ENCODE measurements at regions not wholly inside any gene's neighbourhood (a gene's known extent, or its start where the extent isn't known, plus 50 kb on each side); places are given as distances from the start of the nearest gene placed in this dataset.

DNA sequence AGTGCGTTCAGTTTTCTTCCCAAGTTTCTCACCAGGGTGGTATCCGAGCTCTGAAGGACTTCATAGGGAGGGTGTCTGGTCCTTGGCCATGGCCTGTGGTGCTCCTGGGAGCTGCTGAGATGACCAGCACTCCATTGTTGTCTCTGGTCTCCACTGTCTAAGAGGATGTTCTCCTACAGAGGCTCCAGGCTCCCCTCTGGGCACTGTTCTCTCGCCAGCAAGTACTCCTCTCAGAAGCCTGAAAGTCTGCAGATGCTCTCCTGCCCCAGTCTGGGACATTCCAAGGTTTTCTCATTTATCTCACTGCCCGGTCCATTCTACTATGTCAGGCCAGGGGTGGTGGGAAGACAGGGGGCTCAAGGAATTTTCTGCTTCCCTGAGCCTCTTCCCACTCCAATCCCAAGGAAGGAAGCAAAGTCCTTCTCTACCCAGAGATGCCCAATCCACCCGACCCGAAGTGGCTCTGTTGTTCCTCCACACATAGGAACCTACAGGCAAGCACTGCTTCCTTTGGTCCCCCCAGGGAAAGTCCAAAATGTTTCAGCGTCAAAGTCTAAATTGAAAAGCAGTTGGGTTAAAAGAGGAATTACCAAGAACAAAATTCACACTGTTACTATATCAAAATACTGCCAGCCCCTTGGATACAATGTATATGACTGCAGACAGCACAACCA lies 110.5 kb downstream of the GYPC start:
- Mint-ChIP-seq H3K36me3 (peaks cover 2% of the 10 kb centered on the region), H3K4me1 (ENCODE audit: low read depth) (peaks cover 67% of the 10 kb centered on the region), H3K27ac (no peak overlapping the region), H3K4me3 (no peak overlapping the region), H3K27me3 (no peaks in the 10 kb centered on the region), H3K9me3 (ENCODE audit: low read depth) (no peaks in the 10 kb centered on the region)

GRCh38 chr2:126766969-126767296 lies 111.0 kb downstream of the GYPC start:
- H3K27me3 Mint-ChIP-seq, result no peaks in the 10 kb centered on the region
- no peaks in the 10 kb centered on the region for H3K9me3 Mint-ChIP-seq (ENCODE audit: low read depth)
- no peak overlapping the region for H3K4me3 Mint-ChIP-seq
- H3K4me1 Mint-ChIP-seq (ENCODE audit: low read depth), result peaks cover 63% of the 10 kb centered on the region
- no peak overlapping the region for H3K27ac Mint-ChIP-seq
- H3K36me3 Mint-ChIP-seq, result peaks cover 2% of the 10 kb centered on the region

DNA sequence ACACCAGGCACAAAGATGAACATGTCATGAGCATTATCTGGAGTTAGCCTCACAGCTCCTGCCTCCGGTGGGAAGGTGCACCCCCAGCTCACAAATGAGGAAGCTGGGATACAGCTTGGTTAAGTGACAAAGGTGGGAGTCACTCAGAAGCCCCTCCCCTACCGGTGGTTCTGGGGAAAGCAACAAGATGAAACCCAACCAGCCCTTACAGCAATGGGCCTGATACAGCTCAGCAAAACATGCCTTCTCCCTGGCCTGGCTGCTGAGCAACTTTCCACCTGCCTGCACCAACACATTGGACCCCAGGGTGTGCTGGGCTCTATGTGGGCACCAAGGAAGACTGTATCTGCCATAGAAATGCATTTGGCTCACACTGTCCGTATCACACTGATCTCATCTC lies 113.2 kb downstream of the GYPC start:
- Mint-ChIP-seq H3K27me3 (no peaks in the 10 kb centered on the region), H3K36me3 (peaks cover 2% of the 10 kb centered on the region), H3K4me3 (no peak overlapping the region), H3K27ac (no peak overlapping the region), H3K4me1 (ENCODE audit: low read depth) (peaks cover 41% of the 10 kb centered on the region), H3K9me3 (ENCODE audit: low read depth) (no peaks in the 10 kb centered on the region)

DNA sequence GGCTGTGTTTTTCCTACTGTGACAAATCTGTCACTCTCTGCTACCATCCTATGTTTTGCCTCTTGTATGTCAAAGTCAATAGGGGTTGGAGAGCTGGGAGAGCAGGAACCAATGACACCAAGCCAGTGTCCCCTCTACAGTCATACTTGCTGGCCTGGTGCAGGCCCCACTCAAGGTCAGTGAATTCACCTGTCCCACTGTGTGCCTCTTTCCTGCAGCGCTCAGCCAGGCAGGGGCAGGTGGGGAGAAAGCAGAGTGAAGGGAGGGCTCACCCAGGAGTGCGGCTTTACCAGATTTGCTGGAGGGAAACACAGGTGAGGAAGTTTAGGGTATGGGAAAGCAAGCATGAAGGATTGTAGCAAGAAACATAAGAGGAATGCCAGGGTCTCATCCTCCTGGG lies 114.5 kb downstream of the GYPC start:
- peaks cover 37% of the 10 kb centered on the region for H3K4me1 Mint-ChIP-seq (ENCODE audit: low read depth)
- no peaks in the 10 kb centered on the region for H3K9me3 Mint-ChIP-seq (ENCODE audit: low read depth)
- peaks cover 2% of the 10 kb centered on the region for H3K36me3 Mint-ChIP-seq
- H3K27me3 Mint-ChIP-seq, result no peaks in the 10 kb centered on the region
- no peak overlapping the region for H3K4me3 Mint-ChIP-seq
- H3K27ac Mint-ChIP-seq, result no peak overlapping the region

GRCh38 chr2:126771094-126771493 lies 115.1 kb downstream of the GYPC start:
- peaks cover 2% of the 10 kb centered on the region for H3K36me3 Mint-ChIP-seq
- no peaks in the 10 kb centered on the region for H3K27me3 Mint-ChIP-seq
- H3K4me1 Mint-ChIP-seq (ENCODE audit: low read depth), result peaks cover 35% of the 10 kb centered on the region
- no peaks in the 10 kb centered on the region for H3K9me3 Mint-ChIP-seq (ENCODE audit: low read depth)
- H3K4me3 Mint-ChIP-seq, result no peak overlapping the region
- H3K27ac Mint-ChIP-seq, result no peak overlapping the region

- H3K4me1 Mint-ChIP-seq (ENCODE audit: low read depth), result peaks cover 30% of the 10 kb centered on the region
- H3K4me3 Mint-ChIP-seq, result no peak overlapping the region
- peaks cover 2% of the 10 kb centered on the region for H3K36me3 Mint-ChIP-seq
- H3K27ac Mint-ChIP-seq, result no peak overlapping the region
- no peaks in the 10 kb centered on the region for H3K27me3 Mint-ChIP-seq
- no peaks in the 10 kb centered on the region for H3K9me3 Mint-ChIP-seq (ENCODE audit: low read depth)
These were observed 115.7 kb downstream of the GYPC start for GRCh38 chr2:126771501-126772195.

DNA sequence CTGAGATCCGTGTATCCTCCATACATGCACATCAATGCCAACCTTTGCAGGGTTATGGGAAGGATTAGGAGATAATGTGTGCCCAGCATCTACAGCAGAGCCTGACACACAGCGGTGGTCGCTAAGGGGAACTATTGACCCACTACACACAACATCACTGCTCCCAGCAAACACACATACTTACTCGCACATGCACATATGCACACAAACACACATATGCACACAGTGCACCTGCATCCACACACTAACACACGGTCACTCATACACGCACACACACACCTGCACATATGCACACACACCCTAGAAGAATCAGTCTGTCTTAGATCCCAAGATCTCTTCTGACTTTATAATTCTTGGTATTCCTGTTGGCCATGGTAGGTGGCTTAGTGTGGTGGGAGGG lies 118.3 kb downstream of the GYPC start:
- Mint-ChIP-seq H3K4me3 (no peak overlapping the region), H3K27me3 (no peaks in the 10 kb centered on the region), H3K9me3 (ENCODE audit: low read depth) (no peaks in the 10 kb centered on the region), H3K4me1 (ENCODE audit: low read depth) (peaks cover 25% of the 10 kb centered on the region), H3K27ac (no peak overlapping the region), H3K36me3 (peaks cover 2% of the 10 kb centered on the region)

GRCh38 chr2:126774761-126775160 lies 118.8 kb downstream of the GYPC start:
- Mint-ChIP-seq H3K4me3 (no peak overlapping the region), H3K9me3 (ENCODE audit: low read depth) (no peaks in the 10 kb centered on the region), H3K27me3 (no peaks in the 10 kb centered on the region), H3K36me3 (peaks cover 2% of the 10 kb centered on the region), H3K4me1 (ENCODE audit: low read depth) (peaks cover 20% of the 10 kb centered on the region), H3K27ac (no peak overlapping the region)

DNA sequence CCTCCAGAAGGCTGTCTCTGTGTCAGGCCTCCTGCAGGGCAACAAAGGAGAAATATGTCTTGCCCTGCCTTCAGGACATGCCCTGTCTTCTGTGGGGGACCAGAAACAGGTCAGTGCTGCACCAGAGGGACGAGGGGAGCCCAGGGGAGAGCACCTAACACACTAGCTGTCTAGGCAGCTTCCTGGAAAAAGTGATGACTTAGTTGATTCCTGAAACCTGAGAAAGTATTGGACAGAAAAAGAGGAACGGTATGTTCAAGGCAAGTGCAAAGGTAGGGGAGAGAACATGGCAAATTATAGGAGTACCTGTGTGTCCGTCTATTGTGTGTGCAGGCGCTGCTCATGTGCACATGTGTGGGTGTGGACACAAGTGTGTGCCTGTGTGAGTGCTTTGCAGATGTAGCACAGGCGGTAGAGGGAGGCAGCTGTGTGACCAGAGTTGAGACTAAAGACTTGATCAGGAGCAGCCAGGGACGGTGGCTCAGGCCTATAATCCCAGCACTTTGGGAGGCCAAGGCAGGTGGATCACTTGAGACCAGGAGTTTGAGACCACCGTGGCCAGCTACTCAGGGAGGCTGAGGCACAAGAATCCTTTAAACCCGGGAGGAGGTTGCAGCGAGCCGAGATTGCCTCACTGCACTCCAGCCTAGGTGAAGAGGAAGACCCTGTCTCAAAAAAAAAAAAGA lies 119.5 kb downstream of the GYPC start:
- H3K27ac Mint-ChIP-seq, result no peak overlapping the region
- no peaks in the 10 kb centered on the region for H3K9me3 Mint-ChIP-seq (ENCODE audit: low read depth)
- H3K4me1 Mint-ChIP-seq (ENCODE audit: low read depth), result peaks cover 14% of the 10 kb centered on the region
- no peaks in the 10 kb centered on the region for H3K36me3 Mint-ChIP-seq
- peak overlapping the region; percentile 81 for H3K4me3 Mint-ChIP-seq
- H3K27me3 Mint-ChIP-seq, result peaks cover 2% of the 10 kb centered on the region

GRCh38 chr2:126776255-126776654 lies 120.3 kb downstream of the GYPC start:
- Mint-ChIP-seq H3K36me3 (no peaks in the 10 kb centered on the region), H3K4me3 (peak overlapping the region; percentile 81), H3K27ac (peak overlapping the region; percentile 46), H3K4me1 (ENCODE audit: low read depth) (peaks cover 14% of the 10 kb centered on the region), H3K27me3 (peaks cover 3% of the 10 kb centered on the region), H3K9me3 (ENCODE audit: low read depth) (no peaks in the 10 kb centered on the region)

GRCh38 chr2:126776692-126777619 lies 121.0 kb downstream of the GYPC start:
- H3K27me3 Mint-ChIP-seq, result peaks cover 3% of the 10 kb centered on the region
- peak overlapping the region; percentile 83 for H3K27ac Mint-ChIP-seq
- H3K9me3 Mint-ChIP-seq (ENCODE audit: low read depth), result no peaks in the 10 kb centered on the region
- H3K36me3 Mint-ChIP-seq, result no peaks in the 10 kb centered on the region
- H3K4me1 Mint-ChIP-seq (ENCODE audit: low read depth), result peaks cover 14% of the 10 kb centered on the region
- H3K4me3 Mint-ChIP-seq, result peak overlapping the region; percentile 96

- Mint-ChIP-seq H3K36me3 (no peaks in the 10 kb centered on the region), H3K9me3 (ENCODE audit: low read depth) (no peaks in the 10 kb centered on the region), H3K27me3 (peaks cover 3% of the 10 kb centered on the region), H3K27ac (peak overlapping the region; percentile 83), H3K4me3 (peak overlapping the region; percentile 96), H3K4me1 (ENCODE audit: low read depth) (peaks cover 14% of the 10 kb centered on the region)
These were observed 121.1 kb upstream of the TEX51 start for GRCh38 chr2:126777620-126777978.

DNA sequence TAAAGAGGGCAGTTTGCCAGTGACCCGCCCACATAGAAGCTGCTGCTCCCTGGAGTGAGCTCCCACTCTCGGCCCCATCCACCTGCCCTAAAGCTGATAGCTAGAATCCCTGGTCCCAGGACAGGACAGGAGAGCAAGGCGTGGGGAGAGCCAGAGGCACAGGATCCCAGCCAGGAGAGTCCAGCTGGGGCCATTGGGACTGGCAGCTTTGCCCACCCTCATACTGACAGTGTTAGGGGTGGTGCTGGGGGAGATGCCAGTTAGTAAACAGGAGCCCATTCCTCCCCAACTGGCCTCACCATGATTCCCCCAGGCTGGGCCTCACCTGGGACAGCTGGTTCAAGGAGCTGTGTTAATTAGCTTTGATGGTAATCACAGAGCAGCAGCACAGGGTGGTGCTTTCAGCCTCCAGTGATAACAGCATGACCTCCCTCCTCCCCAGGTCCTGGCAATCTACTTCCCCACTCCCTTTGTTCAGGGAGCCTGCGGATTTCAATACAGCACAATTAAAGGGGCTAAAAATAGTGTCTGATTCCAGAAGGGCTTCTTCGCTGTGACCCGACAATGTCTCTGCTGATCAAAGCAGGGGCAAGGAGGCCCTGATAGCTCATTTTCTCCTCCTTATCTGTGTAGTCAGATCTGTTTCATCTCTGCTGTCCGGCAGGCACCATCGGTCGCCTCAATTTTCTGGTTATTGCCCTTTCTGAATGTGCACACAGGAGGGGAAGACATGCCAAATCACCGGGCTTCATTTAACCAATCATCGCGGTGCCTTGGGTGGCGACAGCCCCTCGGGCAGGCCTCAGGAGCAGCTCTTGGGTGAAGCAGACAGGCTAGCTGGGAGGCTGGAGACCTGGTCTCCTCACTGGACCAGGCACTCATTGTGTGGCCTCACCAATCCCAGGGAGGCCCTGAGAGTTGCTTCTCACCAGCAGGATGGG lies 119.9 kb upstream of the TEX51 start:
- no peaks in the 10 kb centered on the region for H3K36me3 Mint-ChIP-seq
- no peaks in the 10 kb centered on the region for H3K9me3 Mint-ChIP-seq (ENCODE audit: low read depth)
- H3K4me3 Mint-ChIP-seq, result no peak overlapping the region
- peaks cover 3% of the 10 kb centered on the region for H3K27me3 Mint-ChIP-seq
- H3K27ac Mint-ChIP-seq, result no peak overlapping the region
- peaks cover 14% of the 10 kb centered on the region for H3K4me1 Mint-ChIP-seq (ENCODE audit: low read depth)

DNA sequence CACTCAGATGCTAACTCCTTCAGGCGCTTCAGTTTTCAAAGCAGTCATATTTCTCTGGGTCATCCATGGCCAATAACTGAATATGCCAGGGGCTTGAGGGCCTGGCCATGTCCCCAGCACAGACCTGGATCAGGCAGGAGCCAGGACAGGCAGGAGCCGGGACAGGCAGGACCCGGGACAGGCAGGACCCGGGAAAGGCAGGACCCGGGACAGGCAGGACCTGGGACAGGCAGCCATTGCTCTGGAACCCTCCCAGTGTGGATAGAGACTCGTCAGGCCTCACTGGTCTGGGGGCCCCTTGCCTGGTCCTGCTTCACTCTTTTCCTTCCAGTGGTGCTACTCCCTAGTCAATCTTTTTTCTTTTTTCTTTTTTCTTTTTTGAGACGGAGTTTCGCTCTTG lies 117.5 kb upstream of the TEX51 start:
- Mint-ChIP-seq H3K36me3 (no peaks in the 10 kb centered on the region), H3K4me3 (no peak overlapping the region), H3K27ac (no peak overlapping the region), H3K4me1 (ENCODE audit: low read depth) (peaks cover 4% of the 10 kb centered on the region), H3K27me3 (peaks cover 3% of the 10 kb centered on the region), H3K9me3 (ENCODE audit: low read depth) (no peaks in the 10 kb centered on the region)
